HG03354 (cell line): ENCODE measurements at regions not wholly inside any gene's neighbourhood (a gene's known extent, or its start where the extent isn't known, plus 50 kb on each side); places are given as distances from the start of the nearest gene placed in this dataset.

Experiments used
- ATAC-seq: cut with Tn5 transposase; IDR thresholded peaks from one replicate; pipeline ENCODE4 v1.9.1; 2021; ENCODE audit warnings: mild to moderate bottlenecking; ENCODE audit not compliant: unreplicated experiment, poor library complexity, severe bottlenecking

DNA sequence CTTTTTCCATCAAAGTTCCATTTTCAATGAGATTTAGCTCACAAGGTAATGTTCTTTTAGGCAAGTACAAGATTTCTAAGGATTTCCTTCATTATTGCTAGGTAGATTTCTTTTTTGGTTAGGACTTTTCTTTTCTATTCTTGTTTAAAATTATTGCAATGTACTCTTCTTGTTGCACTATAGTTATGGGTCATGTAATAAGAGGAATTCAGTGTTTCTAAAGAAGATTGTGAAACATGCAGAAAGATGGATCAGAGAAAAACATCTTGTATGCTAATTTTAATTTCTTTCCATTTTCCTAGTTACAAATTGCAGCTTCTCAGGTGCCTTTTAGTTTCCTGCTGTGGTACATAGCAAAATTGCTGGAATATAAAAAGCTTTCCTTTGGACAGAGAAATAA, 56.1 kb downstream of the BTG1 start:
- no peak for ATAC-seq

DNA sequence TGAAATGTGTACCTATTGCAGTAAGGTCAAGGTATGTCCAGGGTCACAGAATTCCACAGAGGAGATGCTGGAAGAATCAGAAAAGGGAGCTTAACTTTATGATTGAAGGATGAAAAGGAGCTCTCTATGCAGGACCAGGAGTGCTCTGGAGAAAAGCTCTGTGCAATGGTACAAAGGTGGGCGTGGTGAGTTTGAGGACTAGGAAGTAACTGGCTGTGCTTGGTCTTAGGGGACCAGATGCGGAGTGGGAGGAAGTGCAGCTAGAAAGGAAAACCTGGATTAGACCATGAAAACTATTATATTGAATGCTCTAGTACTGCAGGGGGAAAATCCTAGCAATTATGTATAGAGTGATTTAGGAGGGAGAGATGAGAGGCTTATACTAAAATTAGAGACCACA, 56.8 kb downstream of the BTG1 start:
- ATAC-seq = no peak

DNA sequence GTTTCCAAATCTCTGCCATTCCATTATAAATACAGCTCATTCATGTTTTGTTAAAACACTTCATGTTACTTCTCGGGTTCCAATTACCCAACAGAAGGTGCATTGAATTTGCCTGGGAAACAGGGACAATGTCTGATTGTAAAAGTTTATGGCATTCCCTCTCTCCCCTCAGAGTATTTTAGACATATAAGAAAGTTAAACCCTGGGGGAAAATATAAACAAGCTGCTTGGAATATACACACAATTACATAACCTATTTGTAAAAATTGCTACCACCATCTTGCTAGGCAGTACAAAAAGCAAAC, 60.0 kb downstream of the BTG1 start:
- no peak for ATAC-seq

DNA sequence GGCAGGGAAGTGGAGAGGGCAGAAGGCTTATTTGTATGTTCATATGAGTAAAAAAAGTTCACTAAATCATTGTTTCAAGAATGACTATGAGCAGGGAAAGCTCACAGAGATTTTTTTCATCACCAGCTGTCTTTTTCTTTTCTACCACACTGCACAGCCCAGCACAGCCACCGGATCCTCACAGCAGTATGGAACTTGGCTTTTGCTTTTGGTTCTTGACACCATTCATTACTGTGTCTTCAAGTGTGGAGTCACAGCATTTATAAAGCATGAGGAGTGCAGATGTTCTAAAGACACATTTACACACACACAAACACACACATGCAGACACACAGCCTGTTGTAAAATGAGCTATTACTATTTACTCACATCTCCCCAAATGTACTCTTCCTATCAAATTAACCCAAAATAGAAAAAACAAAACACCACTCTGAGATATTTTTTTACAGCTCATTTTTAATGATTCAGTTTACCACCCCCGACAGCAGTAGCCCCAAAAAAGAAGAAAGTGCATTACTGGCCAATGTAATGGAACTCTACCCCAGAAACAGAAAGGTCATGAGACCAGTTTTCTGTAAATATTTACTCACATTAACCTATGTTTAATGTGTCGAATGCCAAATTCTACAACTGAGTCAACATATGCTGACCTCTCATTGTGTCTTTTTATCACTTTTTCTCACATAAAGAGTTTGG, 60.5 kb downstream of the BTG1 start:
- ATAC-seq = peak; percentile 72

DNA sequence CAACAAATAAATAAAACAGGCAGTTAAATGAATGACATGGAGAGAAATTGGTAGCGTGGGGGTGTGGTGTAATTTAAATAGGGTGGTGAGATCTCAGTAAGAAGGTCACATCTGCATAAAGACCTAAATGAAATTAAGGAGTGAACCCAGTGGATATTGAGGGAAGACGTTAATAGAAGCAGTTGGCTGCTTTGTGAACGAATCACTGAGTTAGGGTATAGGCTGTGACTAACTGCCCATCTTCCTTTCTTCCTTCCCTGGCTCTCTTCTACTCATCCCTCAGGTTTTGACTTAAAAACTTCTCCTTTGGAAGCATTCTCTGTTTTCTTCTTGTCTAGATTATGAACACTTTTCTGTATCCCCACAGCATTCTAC, 64.7 kb downstream of the BTG1 start:
- no peak for ATAC-seq

DNA sequence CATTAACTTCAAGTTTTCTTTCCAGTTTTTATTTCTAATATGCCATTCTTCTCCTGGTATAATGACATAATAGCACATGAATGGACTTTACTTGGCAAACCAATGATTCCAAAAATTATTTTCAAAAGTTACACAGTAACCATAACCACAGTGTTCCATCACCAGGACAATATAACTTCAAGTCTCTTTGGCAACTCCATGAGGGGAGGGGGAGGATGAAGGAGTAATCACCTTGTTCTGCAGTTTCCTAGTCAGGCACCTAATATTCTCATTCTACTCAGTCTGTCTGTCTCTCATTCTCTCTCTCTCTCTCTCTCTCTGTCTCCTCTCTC, 66.6 kb downstream of the BTG1 start:
- ATAC-seq = no peak

DNA sequence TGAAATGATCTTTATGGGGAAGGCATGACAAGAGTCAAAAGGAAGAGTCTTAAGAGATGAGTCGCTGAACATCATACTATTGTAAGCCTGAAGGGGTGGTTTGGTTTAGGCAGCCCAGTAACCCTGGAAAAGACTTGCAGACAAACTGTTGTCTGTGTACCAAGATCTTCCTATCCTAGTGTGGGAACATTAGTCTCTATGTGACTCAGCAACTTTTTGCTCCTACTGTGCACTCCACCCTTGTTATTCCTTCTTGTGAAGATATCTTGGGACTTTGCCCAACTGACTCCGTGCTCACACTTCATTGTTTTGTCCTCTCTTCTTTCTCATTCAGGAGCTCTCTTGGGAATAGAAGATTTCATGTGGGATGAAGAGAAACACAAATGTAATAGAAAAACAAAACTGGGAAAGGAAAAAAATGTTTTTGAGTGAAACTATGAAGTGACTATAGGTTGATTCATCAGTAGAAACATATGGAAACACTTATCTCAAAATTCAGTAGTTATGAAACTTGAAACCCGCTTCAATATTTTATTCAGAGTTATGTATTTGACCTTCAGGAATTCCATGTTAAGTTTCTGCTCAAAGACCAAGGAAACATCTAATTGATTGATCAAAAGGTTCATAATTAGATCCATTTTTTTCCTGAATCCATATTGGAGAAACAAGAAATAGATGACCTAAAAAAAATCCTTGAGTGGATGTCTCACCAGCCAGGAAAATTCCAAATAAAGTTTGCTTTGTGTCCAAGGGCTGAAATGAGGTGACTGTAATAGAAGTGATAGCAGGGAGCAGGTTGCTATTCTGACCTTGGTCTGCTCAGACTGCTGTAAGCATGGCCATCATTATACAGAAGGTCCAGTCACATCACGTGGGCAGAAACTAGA, 67.2 kb downstream of the BTG1 start:
- no peak for ATAC-seq

DNA sequence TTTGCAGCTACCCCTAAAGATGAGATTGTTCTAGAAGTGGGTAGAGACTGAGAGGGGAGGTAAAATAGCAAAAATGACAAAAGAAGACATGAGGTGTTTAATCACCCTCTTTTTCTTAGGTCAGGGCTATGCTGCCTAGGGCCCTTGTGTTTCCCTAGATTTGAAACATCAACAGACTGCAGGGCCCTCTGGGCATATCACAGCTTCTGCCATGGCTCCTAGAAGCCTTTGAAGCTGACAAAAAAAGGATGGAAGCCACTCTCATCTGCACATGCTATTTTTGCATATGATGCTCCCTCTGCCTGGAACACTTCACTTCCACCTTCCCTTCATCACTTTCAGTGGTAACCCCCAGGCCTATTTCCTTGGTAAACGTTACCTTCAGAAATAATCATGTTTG, 68.1 kb downstream of the BTG1 start:
- ATAC-seq = no peak

DNA sequence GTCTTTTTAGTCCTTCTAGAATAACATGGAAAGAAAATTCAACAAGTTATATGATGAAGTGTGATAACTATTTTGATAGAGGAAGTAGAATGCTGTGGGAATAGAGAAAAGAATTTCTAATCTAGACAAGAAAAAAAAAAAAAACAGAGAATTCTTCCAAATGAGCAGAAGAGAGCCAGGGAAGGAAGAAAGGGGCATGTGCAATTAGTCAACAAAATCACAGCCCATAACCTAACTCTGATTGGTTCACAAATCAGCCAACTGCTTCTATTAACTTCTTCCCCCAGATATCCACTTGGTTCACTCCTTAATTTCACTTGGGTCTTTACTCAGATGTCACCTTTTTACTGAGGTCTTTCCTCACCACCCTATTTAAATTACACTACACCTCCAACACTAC, 69.5 kb downstream of the BTG1 start:
- ATAC-seq = no peak

DNA sequence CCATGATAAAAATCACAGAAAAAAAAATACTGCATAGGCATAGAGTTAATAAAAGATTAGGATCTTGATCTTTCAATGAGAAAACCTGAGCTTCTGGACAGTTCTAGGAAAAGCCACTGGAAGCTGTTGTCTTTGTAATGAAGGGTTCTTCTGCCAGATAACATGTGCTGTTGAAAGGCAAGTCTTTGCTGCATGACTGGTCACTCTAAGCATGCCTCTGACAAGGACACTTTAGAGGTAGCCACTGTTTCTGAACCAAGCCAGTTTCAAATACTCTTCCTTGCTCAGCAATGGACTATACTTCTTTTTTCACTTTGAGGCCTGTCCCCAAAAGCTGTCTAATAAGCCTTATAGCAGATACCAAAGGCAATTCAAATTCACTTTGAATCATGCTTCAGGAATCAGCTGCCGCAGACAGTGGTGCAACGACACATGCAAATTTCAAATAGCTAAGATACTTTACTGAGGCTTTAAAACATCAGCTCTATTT, 70.2 kb downstream of the BTG1 start:
- ATAC-seq = no peak

DNA sequence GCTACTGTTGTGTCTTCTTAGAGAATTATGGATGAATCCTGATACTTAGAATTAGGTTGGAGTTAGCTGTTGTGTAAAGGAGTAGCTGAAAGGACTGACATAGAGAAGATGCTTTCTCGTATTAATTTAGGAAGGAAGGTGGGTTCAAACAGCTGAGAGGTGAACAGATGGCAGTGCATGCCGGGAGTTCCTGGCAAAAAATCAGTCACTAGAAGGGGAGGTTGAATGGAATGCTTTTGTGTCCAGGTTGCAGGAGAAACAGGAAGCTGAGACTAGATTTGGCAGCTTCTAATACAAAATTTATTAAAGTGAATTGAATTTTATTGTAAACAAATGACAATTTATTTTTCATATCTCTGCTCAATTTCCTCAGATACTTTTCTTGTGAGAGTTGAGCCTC, 70.8 kb downstream of the BTG1 start:
- no peak for ATAC-seq

DNA sequence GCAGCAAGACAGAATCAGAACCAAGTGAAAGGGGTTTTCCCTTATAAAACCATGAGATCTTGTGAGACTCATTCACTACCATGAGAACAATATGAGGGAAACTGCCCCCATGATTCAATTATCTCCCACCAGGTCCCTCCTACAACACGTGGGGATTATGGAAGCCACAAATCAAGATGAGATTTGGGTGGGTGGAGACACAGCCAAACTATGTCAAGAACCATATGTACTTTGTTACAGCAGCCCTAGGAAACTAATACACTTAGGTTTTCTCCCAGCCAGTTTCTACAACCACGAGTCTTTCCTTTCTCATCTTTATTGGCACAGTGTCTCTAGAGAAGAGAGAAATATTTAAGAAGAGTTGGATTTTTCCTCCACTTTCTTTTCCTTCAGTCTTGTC, 72.6 kb downstream of the BTG1 start:
- no peak for ATAC-seq

DNA sequence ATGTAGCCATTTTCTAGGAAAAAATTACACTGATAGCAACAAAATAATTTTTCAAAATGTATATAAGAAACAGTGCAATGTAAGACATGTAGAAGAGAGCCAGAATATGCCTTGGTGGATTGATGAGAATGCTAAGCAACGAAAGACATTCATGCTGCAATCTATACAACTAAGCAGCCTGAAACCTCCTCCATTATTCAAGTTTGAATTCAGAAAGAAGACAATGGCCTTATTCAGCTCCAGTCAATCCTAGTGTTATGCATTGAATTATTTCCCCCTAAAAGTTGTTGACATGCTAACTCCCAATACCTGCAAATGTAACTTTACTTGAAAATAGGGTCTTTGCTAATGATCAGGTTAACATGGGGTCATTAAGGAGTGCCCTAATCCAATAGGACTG, 73.5 kb downstream of the BTG1 start:
- ATAC-seq = no peak

DNA sequence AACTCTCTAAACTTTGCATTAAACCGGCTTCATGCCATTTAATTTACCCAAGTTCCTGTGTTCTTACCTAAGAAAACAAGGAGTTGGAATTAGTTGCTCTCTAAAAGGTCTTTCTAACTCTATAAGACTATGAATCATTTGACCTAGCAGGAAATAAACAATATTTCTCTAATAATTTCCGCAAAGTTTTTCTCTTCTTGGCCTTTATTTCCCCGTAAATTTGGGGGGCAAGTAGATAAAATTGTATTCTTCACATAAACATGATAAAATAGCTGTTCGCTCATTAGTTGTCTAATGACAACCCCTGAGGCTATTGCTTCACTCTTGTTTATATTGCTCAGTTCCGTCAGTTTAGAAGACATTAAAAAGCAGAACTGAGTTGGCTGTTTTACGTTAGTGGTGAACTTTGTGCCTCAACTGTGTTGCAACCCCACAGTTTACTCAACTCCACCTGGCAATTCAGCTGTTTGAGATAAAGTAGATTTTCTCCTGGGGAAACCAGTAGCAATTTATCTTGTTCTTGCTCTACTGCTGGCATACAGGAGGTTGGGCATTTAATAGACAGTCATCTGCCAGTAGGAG, 74.7 kb downstream of the BTG1 start:
- ATAC-seq = no peak

DNA sequence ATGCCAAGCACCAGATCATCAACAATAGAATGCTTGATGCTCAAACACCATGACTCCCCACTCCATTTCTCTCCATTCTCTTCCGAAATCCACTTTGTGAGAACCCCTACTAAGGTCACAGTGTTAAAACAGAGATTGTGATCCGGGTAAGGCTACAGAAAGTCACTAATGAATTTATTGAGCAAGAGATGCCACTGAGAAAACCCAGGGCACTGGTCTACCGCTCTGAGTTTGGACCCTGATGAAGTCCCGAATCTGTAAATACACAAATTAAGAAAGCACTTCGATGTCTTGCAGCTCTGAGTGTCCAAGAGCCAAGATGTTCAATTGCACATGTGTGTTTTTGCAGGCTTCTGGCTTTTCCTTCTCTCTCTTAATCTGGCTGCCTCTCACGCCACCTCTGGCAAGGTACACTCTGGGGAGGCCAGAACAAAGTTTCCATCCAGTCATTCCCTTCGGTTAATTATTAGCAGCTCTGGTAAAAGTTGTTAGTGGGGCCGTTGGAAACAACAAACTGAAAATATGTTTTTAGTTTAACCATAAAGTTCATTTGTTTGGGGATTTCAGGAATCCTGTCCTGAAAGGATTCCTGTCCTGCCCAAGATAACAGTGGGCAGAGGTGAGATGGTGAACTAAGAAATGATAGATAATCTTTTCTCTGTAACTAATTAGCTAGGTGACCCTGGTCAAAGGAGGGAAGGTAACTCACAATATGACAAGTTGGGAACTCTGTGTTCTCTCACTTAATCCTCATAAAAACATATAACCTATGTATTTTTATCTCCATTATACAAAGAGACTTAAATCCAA, 75.4 kb downstream of the BTG1 start:
- peak; percentile 72 for ATAC-seq

DNA sequence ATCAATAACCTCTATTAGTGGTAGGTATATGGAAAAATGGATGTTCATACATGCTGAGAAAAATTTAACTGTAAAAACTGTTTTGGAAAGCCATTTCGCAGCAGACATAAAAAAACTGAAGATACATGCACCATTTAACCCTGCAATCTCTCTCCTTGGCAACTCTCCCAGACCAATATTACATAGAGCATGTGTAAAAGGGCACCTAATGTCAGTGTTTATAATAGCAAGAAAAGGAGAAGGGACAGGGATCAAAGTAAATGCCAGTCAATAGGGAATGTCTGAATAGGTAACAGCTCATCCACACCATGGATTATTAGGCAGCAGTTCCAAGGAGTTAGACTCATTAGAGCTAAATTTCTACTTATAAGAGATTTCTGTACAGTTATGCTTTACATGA, 77.2 kb downstream of the BTG1 start:
- no peak for ATAC-seq

DNA sequence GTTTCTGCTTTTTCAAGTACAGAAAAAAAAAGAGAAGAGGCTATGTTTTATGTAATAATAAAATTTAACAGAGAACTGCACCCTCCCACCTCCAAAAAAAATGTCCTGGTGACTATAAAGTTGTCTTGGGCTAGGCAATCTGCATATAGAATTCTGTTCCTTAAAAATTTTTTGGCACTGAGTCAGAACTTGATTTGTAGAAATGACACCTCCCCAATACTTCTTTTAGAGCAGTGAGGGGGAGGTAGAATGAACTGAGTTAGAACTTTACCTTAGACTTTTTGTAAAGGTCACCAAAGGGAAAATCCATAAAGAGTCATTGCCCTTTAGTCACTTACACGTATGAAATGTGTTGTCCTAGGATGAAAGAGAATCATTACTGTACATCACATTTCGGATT, 80.0 kb downstream of the BTG1 start:
- ATAC-seq = no peak

DNA sequence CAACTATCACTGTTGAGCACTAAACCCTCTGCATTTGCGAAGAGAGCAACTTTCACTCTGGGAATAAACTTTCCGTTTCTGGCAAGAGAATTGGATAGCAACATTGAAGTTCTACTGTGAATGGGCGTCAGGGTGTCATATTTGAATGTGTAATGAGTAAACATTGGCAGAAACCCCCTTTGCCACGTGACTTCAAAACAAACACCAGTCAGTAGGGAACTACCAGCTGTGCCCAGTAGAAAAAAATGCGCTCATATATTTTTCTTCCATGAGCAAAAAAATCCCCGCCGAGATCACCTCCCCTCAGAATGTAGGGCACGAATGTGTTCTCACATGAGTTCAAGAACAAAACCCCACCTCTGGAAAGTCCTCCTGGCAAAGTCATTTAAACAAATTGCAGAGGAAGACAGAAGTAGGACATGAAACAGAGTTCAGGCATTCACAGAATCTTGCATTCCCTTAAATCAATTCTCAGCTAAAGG, 80.6 kb downstream of the BTG1 start:
- ATAC-seq = peak; percentile 83

DNA sequence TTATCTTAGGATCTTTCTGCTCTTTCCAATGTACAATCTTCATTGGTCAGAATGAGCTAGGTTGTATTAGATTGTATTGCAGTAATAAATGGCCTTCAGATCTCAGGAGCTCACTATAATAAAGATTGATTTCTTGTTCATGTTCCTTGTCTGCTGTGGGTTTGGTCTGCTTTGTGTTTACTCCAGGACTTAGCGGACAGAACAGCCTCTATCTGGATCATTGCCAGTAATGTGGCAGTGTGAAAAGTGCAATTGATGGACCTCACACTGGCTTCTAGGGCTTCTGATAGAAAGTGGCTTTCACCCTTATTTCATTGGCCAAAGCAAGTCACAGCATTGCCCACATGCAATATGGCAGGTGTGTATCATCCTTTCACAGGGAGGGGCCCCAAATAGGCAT, 81.2 kb downstream of the BTG1 start:
- ATAC-seq = no peak

DNA sequence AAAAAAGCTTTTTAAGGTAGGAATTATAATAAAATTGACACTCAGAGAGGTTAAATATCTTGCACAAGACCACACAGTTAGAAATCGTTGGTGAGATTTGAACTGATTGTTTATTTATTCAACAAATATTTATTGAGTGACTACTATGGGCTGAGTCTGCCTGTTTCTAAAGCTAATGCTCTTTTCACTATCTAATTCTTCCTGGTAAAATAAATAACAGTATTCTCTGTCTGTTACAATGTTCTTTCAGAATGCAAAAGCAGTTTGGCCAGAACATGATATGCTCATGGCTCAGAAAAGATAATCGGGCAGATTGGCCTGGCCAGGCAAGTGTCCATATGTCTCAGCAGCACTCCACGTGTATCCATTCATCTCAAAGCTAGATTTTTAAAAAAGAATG, 82.0 kb downstream of the BTG1 start:
- no peak for ATAC-seq
